Body of pancreas (tissue), 4 donors: ENCODE measurements at regions not wholly inside any gene's neighbourhood (a gene's known extent, or its start where the extent isn't known, plus 50 kb on each side); places are given as distances from the start of the nearest gene placed in this dataset.
"Not testable (repeated sequence)": the region's sequence is repeated elsewhere in the genome, so short reads cannot be mapped to it uniquely, and the experiment has no call there.

Source experiments
- POLR2A ChIP-seq, 3 donors: fragments of 450-650 bp; IDR thresholded peaks; one replicate each; pipeline ENCODE4 v1.6.1; 2016; ENCODE audit warnings: antibody characterized with exemption in 3 of 3, mild to moderate bottlenecking in 2 of 3
- TF ChIP-seq, protein P1 (sequence below), 7 experiments: fragments of 450-650 bp in 4 of 7; fragments of 200-600 bp in 3 of 7; sonication (generic) in 3 of 7; IDR thresholded peaks; one replicate each; pipeline ENCODE4 v1.5.1; 2016 to 2019; ENCODE audit warnings: antibody characterized with exemption in 7 of 7

- TF ChIP-seq, protein P1, sequence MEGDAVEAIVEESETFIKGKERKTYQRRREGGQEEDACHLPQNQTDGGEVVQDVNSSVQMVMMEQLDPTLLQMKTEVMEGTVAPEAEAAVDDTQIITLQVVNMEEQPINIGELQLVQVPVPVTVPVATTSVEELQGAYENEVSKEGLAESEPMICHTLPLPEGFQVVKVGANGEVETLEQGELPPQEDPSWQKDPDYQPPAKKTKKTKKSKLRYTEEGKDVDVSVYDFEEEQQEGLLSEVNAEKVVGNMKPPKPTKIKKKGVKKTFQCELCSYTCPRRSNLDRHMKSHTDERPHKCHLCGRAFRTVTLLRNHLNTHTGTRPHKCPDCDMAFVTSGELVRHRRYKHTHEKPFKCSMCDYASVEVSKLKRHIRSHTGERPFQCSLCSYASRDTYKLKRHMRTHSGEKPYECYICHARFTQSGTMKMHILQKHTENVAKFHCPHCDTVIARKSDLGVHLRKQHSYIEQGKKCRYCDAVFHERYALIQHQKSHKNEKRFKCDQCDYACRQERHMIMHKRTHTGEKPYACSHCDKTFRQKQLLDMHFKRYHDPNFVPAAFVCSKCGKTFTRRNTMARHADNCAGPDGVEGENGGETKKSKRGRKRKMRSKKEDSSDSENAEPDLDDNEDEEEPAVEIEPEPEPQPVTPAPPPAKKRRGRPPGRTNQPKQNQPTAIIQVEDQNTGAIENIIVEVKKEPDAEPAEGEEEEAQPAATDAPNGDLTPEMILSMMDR (IDR thresholded peaks at IDR 0.05) = not testable (repeated sequence)
- TF ChIP-seq POLR2A (IDR thresholded peaks at IDR 0.05) = not testable (repeated sequence)
Observed at GRCh38 chr16:21533474-21533873, 65.9 kb upstream of the METTL9 start.
